ENCODE measurements at regions not wholly inside any gene's neighbourhood (a gene's known extent, or its start where the extent isn't known, plus 50 kb on each side); places are given as distances from the start of the nearest gene placed in this dataset.
A peak's percentile ranks its signal among the peaks of the same experiment; 100 is the strongest.

DNA sequence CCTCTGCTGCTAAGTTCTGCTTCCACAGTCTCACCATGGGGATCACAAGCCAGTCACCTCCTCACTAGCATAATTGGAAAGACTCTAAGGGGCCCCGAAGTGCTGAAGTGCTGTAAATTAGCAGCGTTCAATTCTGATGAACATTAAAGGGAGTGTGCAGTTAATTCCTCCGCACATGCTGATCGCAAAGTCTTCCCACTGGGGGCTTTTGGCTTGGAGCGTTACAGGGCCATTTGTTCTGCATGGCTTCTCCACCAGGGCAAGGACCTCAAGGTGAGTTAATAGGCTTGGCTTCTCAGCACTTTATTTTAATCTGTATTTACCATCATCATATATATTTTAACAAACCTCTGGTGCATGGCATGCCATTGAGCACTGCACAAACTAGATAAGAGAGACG is 216.3 kb upstream of the PARD3B start:
- peaks cover under 1% of the 10 kb centered on the region for H3K27me3 ChIP-seq (ENCODE audit: control insufficient read depth, insufficient read depth, low read length)
- no peaks in the 10 kb centered on the region for H3K36me3 ChIP-seq (ENCODE audit: control insufficient read depth, insufficient read depth, low read length)
- H3K4me1 ChIP-seq (ENCODE audit: control insufficient read depth, insufficient read depth, low read length): peaks cover 4% of the 10 kb centered on the region
- peak in 1 of 6 donors; percentile 69 for DNase-seq (ENCODE audit: low read depth in 4 of 6, low spot score in 6 of 6)
- 76% methylated on average over 3 of the region's 6 CpGs for WGBS (ENCODE audit: insufficient coverage)
- no peak overlapping the region for H3K4me3 ChIP-seq (ENCODE audit: low read depth, low read length)
- H3K27ac ChIP-seq (ENCODE audit: low read depth, low read length): no peak overlapping the region
- H3K9me3 ChIP-seq (ENCODE audit: control insufficient read depth, insufficient read depth, low read length): no peaks in the 10 kb centered on the region

DNA sequence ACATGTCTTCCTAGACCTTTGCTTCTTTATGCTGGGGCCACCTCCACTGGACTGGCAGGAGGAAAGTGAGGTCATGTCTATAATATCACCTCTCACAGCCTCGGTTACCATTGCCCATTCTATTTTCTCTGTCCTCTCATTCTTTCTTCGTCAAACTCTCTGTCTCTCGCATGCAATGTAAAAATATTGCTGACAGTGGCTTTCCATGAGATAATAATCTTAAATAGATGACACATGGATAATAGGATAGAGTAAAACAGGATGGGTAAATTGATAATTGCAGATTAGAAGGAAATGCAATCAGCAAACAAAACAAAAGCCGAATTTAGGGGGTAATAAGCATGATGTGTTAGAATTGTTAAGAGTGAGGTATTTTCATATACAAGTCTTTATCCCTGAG is 215.7 kb upstream of the PARD3B start:
- Histone ChIP-seq H3K4me3 (ENCODE audit: low read depth, low read length) (no peak overlapping the region), H3K4me1 (ENCODE audit: control insufficient read depth, insufficient read depth, low read length) (peaks cover 4% of the 10 kb centered on the region), H3K9me3 (ENCODE audit: control insufficient read depth, insufficient read depth, low read length) (no peaks in the 10 kb centered on the region), H3K36me3 (ENCODE audit: control insufficient read depth, insufficient read depth, low read length) (no peaks in the 10 kb centered on the region), H3K27ac (ENCODE audit: low read depth, low read length) (no peak overlapping the region), H3K27me3 (ENCODE audit: control insufficient read depth, insufficient read depth, low read length) (no peaks in the 10 kb centered on the region)
- WGBS (ENCODE audit: insufficient coverage): no CpG with 5 or more reads among the region's 4 CpGs
- DNase-seq (ENCODE audit: low read depth in 4 of 6, low spot score in 6 of 6): no peak

DNA sequence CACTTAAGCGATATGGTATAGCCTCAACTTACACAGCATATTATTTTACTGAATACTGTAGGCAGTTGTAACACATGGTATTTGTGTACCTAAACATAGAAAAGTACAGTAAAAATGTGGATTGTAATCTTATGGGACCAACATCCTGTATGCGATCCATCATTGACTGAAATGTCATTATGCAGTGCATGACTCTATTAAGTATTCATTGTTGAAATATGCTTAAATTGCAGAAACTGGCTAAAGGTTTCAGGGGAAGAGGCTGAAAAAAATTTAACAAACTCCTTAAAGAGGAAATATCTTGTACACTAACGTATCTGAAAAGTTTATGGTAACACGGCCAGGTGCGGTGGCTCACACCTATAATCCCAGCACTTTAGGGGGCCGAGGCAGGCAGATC is 214.1 kb upstream of the PARD3B start:
- Histone ChIP-seq H3K9me3 (ENCODE audit: control insufficient read depth, insufficient read depth, low read length) (no peaks in the 10 kb centered on the region), H3K4me1 (ENCODE audit: control insufficient read depth, insufficient read depth, low read length) (peaks cover 4% of the 10 kb centered on the region), H3K27ac (ENCODE audit: low read depth, low read length) (no peak overlapping the region), H3K27me3 (ENCODE audit: control insufficient read depth, insufficient read depth, low read length) (no peaks in the 10 kb centered on the region), H3K4me3 (ENCODE audit: low read depth, low read length) (no peak overlapping the region), H3K36me3 (ENCODE audit: control insufficient read depth, insufficient read depth, low read length) (no peaks in the 10 kb centered on the region)
- 96% methylated on average over 4 of the region's 6 CpGs for WGBS (ENCODE audit: insufficient coverage)
- no peak for DNase-seq (ENCODE audit: low read depth in 4 of 6, low spot score in 6 of 6)

DNA sequence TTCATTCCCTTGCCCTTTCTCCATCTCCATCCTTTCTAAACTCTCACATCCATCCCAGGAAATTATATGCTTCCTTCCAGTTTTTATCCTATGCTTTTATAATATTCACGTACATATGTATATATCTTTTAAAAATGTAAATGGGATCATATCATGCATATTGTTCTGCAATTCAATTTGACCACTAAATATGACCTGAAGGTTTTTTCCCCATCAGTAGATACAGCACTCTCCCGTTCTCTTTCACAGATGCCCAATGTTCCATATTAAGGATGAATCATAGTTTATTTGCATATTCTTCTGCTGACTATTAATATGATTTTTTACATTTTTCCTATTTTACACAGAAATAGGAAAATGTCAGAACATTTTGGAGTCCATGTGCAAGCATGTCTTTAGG is 213.3 kb upstream of the PARD3B start:
- Histone ChIP-seq H3K36me3 (ENCODE audit: control insufficient read depth, insufficient read depth, low read length) (no peaks in the 10 kb centered on the region), H3K4me3 (ENCODE audit: low read depth, low read length) (no peak overlapping the region), H3K4me1 (ENCODE audit: control insufficient read depth, insufficient read depth, low read length) (peaks cover 4% of the 10 kb centered on the region), H3K27me3 (ENCODE audit: control insufficient read depth, insufficient read depth, low read length) (no peaks in the 10 kb centered on the region), H3K9me3 (ENCODE audit: control insufficient read depth, insufficient read depth, low read length) (no peaks in the 10 kb centered on the region), H3K27ac (ENCODE audit: low read depth, low read length) (no peak overlapping the region)
- WGBS (ENCODE audit: insufficient coverage): no CpG with 5 or more reads among the region's 2 CpGs
- no peak for DNase-seq (ENCODE audit: low read depth in 4 of 6, low spot score in 6 of 6)

DNA sequence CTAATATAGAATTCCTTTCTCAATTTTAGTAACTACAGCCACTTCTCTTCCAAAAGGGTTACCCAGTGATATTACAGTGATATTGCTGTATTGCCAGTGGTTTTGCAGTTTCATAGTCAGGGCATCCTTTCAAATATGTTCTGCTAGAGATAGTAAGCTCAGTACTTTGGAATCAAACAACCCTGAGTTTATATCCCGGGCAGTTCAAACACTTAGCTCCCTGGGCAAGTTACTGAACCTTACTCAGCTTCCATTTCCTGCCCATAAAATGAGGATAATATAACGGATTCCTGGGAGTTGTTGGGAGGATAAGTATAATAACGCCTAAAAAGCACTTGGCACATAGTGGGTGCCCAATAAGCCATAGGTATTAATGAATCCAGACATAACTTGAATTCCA is 212.6 kb upstream of the PARD3B start:
- no CpG with 5 or more reads among the region's 3 CpGs for WGBS (ENCODE audit: insufficient coverage)
- Histone ChIP-seq H3K4me1 (ENCODE audit: control insufficient read depth, insufficient read depth, low read length) (peaks cover 4% of the 10 kb centered on the region), H3K9me3 (ENCODE audit: control insufficient read depth, insufficient read depth, low read length) (no peaks in the 10 kb centered on the region), H3K4me3 (ENCODE audit: low read depth, low read length) (no peak overlapping the region), H3K36me3 (ENCODE audit: control insufficient read depth, insufficient read depth, low read length) (no peaks in the 10 kb centered on the region), H3K27me3 (ENCODE audit: control insufficient read depth, insufficient read depth, low read length) (no peaks in the 10 kb centered on the region), H3K27ac (ENCODE audit: low read depth, low read length) (no peak overlapping the region)
- DNase-seq (ENCODE audit: low read depth in 4 of 6, low spot score in 6 of 6): no peak

DNA sequence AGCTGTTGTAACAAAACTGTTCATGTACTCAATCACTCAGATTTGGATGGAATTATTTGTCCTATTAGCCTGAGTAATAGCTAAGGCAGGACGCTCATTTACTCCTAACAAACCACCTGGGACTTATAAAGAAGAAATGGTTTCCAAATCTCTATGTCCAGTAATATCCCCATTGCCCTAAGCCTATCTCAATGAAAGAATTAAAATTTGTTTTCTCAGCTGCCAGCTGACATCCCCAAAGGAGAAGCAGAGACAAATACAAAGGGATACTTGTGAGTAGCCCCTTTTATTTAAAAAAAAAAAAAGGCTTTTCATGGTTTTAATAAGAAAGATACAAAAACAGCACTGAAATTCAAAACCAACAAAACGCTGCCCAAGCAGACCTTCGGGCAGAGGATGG is 211.4 kb upstream of the PARD3B start:
- Histone ChIP-seq H3K27me3 (ENCODE audit: control insufficient read depth, insufficient read depth, low read length) (no peaks in the 10 kb centered on the region), H3K9me3 (ENCODE audit: control insufficient read depth, insufficient read depth, low read length) (no peaks in the 10 kb centered on the region), H3K4me1 (ENCODE audit: control insufficient read depth, insufficient read depth, low read length) (peaks cover 2% of the 10 kb centered on the region), H3K4me3 (ENCODE audit: low read depth, low read length) (no peak overlapping the region), H3K36me3 (ENCODE audit: control insufficient read depth, insufficient read depth, low read length) (no peaks in the 10 kb centered on the region), H3K27ac (ENCODE audit: low read depth, low read length) (no peak overlapping the region)
- no CpG with 5 or more reads among the region's 3 CpGs for WGBS (ENCODE audit: insufficient coverage)
- no peak for DNase-seq (ENCODE audit: low read depth in 4 of 6, low spot score in 6 of 6)

DNA sequence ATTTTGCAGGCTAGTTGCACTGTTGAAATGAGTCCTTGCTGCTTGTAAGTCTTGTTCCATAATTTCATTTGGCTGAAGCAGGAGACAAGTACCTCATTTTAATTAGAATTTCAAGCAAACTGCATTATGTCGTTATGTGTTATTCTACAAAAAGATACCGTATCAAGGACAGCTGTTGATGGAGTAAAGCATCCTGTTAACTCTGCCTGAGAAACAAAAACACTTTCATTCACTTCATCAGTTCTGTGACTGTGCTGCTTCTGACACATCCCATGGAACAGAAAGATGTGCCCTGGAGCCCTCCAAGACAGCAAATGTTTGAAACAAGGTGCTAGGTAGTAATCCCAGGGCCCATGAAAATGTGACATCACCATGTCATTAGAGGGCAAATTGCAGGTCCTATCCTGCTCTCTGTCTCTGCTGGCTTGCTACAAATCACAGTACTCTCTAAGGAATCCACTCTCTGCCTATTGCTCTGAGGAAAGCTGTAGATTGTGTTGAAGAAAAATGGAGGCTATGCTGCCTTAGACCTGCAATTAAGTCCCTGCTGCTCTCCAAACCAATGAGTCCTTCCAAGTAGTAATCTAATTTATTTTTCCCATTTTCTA is 209.7 kb upstream of the PARD3B start:
- 20% methylated on average over 1 of the region's 2 CpGs for WGBS (ENCODE audit: insufficient coverage)
- H3K4me3 ChIP-seq (ENCODE audit: low read depth, low read length): no peak overlapping the region
- H3K9me3 ChIP-seq (ENCODE audit: control insufficient read depth, insufficient read depth, low read length): no peaks in the 10 kb centered on the region
- DNase-seq (ENCODE audit: low read depth in 4 of 6, low spot score in 6 of 6): peak in 1 of 6 donors; percentile 62
- no peaks in the 10 kb centered on the region for H3K27me3 ChIP-seq (ENCODE audit: control insufficient read depth, insufficient read depth, low read length)
- H3K27ac ChIP-seq (ENCODE audit: low read depth, low read length): no peak overlapping the region
- H3K36me3 ChIP-seq (ENCODE audit: control insufficient read depth, insufficient read depth, low read length): no peaks in the 10 kb centered on the region
- H3K4me1 ChIP-seq (ENCODE audit: control insufficient read depth, insufficient read depth, low read length): no peaks in the 10 kb centered on the region

DNA sequence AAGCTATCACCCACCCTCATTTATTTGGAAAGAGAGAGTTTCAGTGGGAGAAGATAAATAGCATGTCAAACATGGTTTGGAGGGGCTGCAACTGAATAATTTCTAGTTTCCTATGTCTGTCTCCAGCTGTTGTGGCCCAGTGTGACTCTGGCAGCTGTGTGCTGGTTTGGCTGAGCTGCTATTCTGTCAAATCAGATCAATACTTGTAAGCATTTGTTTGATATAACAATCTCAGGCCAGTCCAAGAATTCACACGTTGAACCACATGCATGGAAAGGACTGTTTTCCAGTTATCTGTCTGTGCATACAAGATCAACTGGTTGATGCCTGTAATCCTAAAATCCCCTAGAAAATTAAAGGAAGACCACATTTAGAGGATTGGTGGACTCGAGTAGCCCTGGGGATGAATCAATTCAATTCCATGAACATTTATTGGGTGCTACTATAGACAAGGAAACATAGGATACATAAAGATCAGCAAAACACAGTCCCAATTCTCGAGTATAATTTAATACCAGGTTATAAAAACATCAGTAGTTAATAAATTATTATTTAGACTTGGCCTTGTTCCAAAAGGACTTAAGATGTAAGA is 209.0 kb upstream of the PARD3B start:
- no peak for DNase-seq (ENCODE audit: low read depth in 4 of 6, low spot score in 6 of 6)
- no peak overlapping the region for H3K4me3 ChIP-seq (ENCODE audit: low read depth, low read length)
- H3K36me3 ChIP-seq (ENCODE audit: control insufficient read depth, insufficient read depth, low read length): no peaks in the 10 kb centered on the region
- H3K27me3 ChIP-seq (ENCODE audit: control insufficient read depth, insufficient read depth, low read length): no peaks in the 10 kb centered on the region
- no peak overlapping the region for H3K27ac ChIP-seq (ENCODE audit: low read depth, low read length)
- no CpG with 5 or more reads among the region's 3 CpGs for WGBS (ENCODE audit: insufficient coverage)
- H3K9me3 ChIP-seq (ENCODE audit: control insufficient read depth, insufficient read depth, low read length): no peaks in the 10 kb centered on the region
- no peaks in the 10 kb centered on the region for H3K4me1 ChIP-seq (ENCODE audit: control insufficient read depth, insufficient read depth, low read length)

DNA sequence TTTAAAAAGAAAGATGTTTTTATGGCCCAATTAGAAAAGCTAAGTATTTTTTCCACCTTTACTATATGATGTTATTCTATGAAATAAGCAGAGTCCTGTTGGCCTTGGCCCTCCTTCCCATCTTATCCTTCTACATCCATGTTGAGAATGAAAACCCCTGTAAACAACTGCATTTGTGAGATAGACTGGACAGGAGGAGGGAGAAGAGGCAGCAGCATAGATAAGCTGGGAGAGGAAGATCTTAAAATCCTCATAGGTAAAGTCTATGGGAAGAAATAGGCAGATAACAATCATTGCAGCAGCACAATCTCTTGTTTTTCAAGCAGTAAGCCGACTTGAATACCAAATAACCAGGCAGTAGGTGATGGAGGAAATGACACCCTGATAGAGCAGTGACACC is 207.6 kb upstream of the PARD3B start:
- H3K27ac ChIP-seq (ENCODE audit: low read depth, low read length): no peak overlapping the region
- H3K4me3 ChIP-seq (ENCODE audit: low read depth, low read length): no peak overlapping the region
- no peaks in the 10 kb centered on the region for H3K36me3 ChIP-seq (ENCODE audit: control insufficient read depth, insufficient read depth, low read length)
- H3K27me3 ChIP-seq (ENCODE audit: control insufficient read depth, insufficient read depth, low read length): no peaks in the 10 kb centered on the region
- no peaks in the 10 kb centered on the region for H3K4me1 ChIP-seq (ENCODE audit: control insufficient read depth, insufficient read depth, low read length)
- H3K9me3 ChIP-seq (ENCODE audit: control insufficient read depth, insufficient read depth, low read length): no peaks in the 10 kb centered on the region
- no peak for DNase-seq (ENCODE audit: low read depth in 4 of 6, low spot score in 6 of 6)
- WGBS (ENCODE audit: insufficient coverage): 100% methylated on average over 1 of the region's 1 CpG

DNA sequence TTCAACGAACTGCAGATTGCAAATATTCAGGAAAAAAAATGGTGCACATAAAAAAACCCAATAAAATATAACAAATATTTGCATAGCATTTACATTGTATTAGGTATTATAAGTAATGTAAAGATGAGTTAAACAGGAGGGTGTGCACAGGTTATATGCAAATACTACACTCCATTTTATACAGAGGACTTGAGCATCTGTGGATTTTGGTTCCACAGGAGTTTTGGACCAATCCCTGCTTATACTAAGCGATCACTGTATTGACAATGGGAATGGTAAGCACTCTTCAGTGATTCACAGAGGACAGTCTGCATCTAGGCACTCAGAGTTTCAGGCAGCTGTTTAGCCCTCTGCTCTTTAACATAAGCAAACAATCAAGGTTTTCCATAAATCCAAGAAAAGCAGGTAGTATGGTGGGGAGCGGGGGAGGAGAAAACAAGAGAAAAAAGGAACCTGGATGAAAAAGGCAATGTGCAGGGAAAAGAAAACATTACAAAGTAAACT is 206.0 kb upstream of the PARD3B start:
- no CpG with 5 or more reads among the region's 3 CpGs for WGBS (ENCODE audit: insufficient coverage)
- no peaks in the 10 kb centered on the region for H3K9me3 ChIP-seq (ENCODE audit: control insufficient read depth, insufficient read depth, low read length)

More for the DNA sequence above, 206.0 kb upstream of the PARD3B start:
- no peak for DNase-seq (ENCODE audit: low read depth in 4 of 6, low spot score in 6 of 6)
- Histone ChIP-seq H3K4me3 (ENCODE audit: low read depth, low read length) (no peak overlapping the region), H3K4me1 (ENCODE audit: control insufficient read depth, insufficient read depth, low read length) (no peaks in the 10 kb centered on the region), H3K36me3 (ENCODE audit: control insufficient read depth, insufficient read depth, low read length) (no peaks in the 10 kb centered on the region), H3K27me3 (ENCODE audit: control insufficient read depth, insufficient read depth, low read length) (no peaks in the 10 kb centered on the region), H3K27ac (ENCODE audit: low read depth, low read length) (no peak overlapping the region)

Measured in spinal cord (tissue), 9 donors.